ENCODE measurements at regions not wholly inside any gene's neighbourhood (a gene's known extent, or its start where the extent isn't known, plus 50 kb on each side); places are given as distances from the start of the nearest gene placed in this dataset.

DNA sequence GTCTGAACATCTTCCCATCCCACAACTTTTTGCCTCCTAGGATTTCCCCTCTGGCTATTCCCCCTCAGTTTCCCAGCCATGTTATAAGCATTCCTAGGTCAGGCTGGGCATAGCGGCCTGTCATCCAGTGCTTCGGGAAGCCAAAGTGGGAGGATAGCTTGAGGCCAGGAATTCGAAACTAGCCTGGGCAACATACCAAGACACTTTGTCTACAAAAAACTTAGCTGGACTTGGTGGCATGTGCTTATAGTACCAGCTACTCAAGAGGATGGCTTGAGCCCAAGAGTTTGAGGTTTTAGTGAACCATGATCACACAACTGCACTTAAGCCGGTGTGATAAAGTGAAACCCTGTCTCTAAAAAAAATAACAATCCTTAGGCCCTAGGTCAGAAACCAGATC, 447.4 kb downstream of the KIF16B start:
- Mint-ChIP-seq H3K36me3 (no peaks in the 10 kb centered on the region), H3K27ac (no peak overlapping the region), H3K9me3 (peaks cover 0 to 10% (median 4%) of the 10 kb centered on the region in 7 donors), H3K27me3 (no peaks in the 10 kb centered on the region), H3K4me3 (no peak overlapping the region), H3K4me1 (no peaks in the 10 kb centered on the region)
- Histone ChIP-seq H3K4me1 (ENCODE audit: control insufficient read depth, insufficient read depth, low read length, poor library complexity, severe bottlenecking) (no peaks in the 10 kb centered on the region), H3K27me3 (ENCODE audit: control insufficient read depth, insufficient read depth, low read length) (no peaks in the 10 kb centered on the region), H3K36me3 (ENCODE audit: control insufficient read depth, insufficient read depth, low read length) (no peaks in the 10 kb centered on the region), H3K9me3 (ENCODE audit: control insufficient read depth in 2 of 2, low read length in 2 of 2) (no peaks in the 10 kb centered on the region), H3K27ac (ENCODE audit: insufficient read depth, low read length, poor library complexity, severe bottlenecking) (no peak overlapping the region), H3K4me3 (ENCODE audit: low read depth, low read length) (no peak overlapping the region)
- DNase-seq (no peak), ATAC-seq (ENCODE audit: low read depth in 2 of 2) (no peak)

DNA sequence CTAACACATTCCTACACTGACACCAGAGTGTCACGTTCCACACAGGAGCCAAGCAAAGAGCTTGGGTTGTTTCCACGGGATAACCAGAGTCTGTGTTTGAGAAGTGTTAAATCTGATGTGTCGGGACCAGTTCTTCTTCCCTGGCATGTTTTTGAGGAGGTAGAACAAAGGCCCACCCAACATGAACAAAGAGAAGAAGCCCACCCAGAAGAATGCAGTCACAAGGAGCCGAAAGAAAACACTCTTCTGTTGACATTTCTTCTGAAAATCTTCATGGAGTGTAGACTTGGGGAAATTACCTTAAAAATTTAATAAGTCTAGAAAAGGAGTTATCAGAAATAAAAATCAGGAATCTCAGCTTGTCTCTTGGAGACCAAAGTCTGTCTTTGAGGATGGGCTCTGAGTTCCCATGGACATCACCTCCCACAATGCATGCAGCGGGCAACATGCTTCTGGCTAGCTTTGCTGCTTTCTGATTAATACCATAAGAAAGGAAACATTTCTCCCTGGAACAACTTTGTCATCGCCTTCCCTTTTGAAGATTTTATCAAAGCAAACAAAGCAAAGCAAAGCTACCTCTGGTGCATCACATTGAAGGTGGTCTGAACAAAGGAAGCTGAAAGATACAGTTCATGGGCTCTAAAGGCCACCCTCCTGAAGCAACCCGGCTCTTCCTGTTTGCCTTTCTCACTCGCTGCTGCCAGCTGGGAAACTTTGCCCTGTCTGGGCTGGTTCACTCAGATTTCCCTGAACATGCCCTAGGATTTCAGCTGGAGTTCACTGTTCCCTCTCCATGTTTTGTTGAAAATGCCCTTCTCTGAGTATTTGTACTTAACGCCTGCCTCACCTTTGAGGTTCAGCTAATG, 448.1 kb downstream of the KIF16B start:
- H3K9me3 Mint-ChIP-seq: peaks cover 0 to 10% (median 2%) of the 10 kb centered on the region in 7 donors
- no peaks in the 10 kb centered on the region for H3K9me3 ChIP-seq (ENCODE audit: control insufficient read depth in 2 of 2, low read length in 2 of 2)
- no peaks in the 10 kb centered on the region for H3K36me3 Mint-ChIP-seq
- no peaks in the 10 kb centered on the region for H3K27me3 Mint-ChIP-seq
- no peak overlapping the region for H3K4me3 Mint-ChIP-seq
- DNase-seq (no peak), ATAC-seq (ENCODE audit: low read depth in 2 of 2) (no peak)
- no peak overlapping the region for H3K27ac Mint-ChIP-seq
- H3K4me1 ChIP-seq (ENCODE audit: control insufficient read depth, insufficient read depth, low read length, poor library complexity, severe bottlenecking): no peaks in the 10 kb centered on the region
- H3K27me3 ChIP-seq (ENCODE audit: control insufficient read depth, insufficient read depth, low read length): no peaks in the 10 kb centered on the region
- no peaks in the 10 kb centered on the region for H3K36me3 ChIP-seq (ENCODE audit: control insufficient read depth, insufficient read depth, low read length)
- no peaks in the 10 kb centered on the region for H3K4me1 Mint-ChIP-seq
- H3K4me3 ChIP-seq (ENCODE audit: low read depth, low read length): no peak overlapping the region
- no peak overlapping the region for H3K27ac ChIP-seq (ENCODE audit: insufficient read depth, low read length, poor library complexity, severe bottlenecking)

DNA sequence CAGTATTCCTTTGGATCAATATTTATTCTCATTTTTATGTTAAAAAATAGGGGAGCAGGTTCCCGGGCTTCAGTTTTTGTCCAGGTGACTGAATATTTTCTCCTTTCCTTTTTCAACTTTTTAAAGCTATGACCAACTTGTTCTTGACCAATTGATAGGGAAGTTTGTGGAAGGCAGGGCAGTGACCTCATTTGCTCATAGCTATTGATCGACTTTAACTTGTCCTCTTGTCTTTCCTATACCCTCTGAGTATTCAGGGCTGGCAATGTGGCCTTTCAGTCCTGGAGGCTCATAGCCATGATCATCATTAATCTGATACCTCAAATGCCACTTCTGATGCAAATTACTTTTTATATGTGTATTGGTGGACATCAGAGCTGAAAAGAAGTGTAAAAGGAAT, 448.8 kb downstream of the KIF16B start:
- Histone ChIP-seq H3K4me1 (ENCODE audit: control insufficient read depth, insufficient read depth, low read length, poor library complexity, severe bottlenecking) (no peaks in the 10 kb centered on the region), H3K27me3 (ENCODE audit: control insufficient read depth, insufficient read depth, low read length) (no peaks in the 10 kb centered on the region), H3K4me3 (ENCODE audit: low read depth, low read length) (no peak overlapping the region), H3K36me3 (ENCODE audit: control insufficient read depth, insufficient read depth, low read length) (no peaks in the 10 kb centered on the region), H3K9me3 (ENCODE audit: control insufficient read depth in 2 of 2, low read length in 2 of 2) (no peaks in the 10 kb centered on the region), H3K27ac (ENCODE audit: insufficient read depth, low read length, poor library complexity, severe bottlenecking) (no peak overlapping the region)
- peaks cover 0 to 10% (median 2%) of the 10 kb centered on the region in 7 donors for H3K9me3 Mint-ChIP-seq
- no peak overlapping the region for H3K27ac Mint-ChIP-seq
- DNase-seq: no peak
- H3K36me3 Mint-ChIP-seq: no peaks in the 10 kb centered on the region
- no peaks in the 10 kb centered on the region for H3K27me3 Mint-ChIP-seq
- H3K4me1 Mint-ChIP-seq: no peaks in the 10 kb centered on the region
- ATAC-seq (ENCODE audit: low read depth in 2 of 2): no peak
- no peak overlapping the region for H3K4me3 Mint-ChIP-seq

DNA sequence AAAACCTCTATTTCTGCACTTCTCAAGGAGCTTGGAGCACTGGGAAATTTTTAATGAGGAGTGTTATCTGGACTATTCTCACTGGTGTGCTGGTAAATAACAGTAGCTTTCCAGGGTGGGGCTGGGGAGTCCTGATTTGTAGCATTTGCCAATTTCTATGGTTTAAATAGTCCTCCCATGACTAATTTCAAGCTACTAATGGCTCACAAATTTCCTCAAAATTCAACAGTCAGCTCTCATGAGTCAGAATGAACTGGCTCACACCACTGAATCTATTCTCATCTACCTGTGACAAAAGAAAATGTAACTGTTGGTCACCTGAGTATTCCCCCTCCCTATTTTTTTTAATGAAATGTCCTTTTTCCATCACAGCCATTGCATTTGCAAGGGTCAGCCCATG, 449.6 kb downstream of the KIF16B start:
- H3K36me3 Mint-ChIP-seq: no peaks in the 10 kb centered on the region
- peaks cover 0 to 9% (median 3%) of the 10 kb centered on the region in 7 donors for H3K9me3 Mint-ChIP-seq
- DNase-seq: no peak
- H3K4me3 Mint-ChIP-seq: no peak overlapping the region
- no peaks in the 10 kb centered on the region for H3K4me1 Mint-ChIP-seq
- H3K4me3 ChIP-seq (ENCODE audit: low read depth, low read length): no peak overlapping the region
- no peaks in the 10 kb centered on the region for H3K9me3 ChIP-seq (ENCODE audit: control insufficient read depth in 2 of 2, low read length in 2 of 2)
- ATAC-seq (ENCODE audit: low read depth in 2 of 2): no peak
- H3K27me3 Mint-ChIP-seq: no peaks in the 10 kb centered on the region
- no peaks in the 10 kb centered on the region for H3K36me3 ChIP-seq (ENCODE audit: control insufficient read depth, insufficient read depth, low read length)
- no peaks in the 10 kb centered on the region for H3K4me1 ChIP-seq (ENCODE audit: control insufficient read depth, insufficient read depth, low read length, poor library complexity, severe bottlenecking)
- no peak overlapping the region for H3K27ac ChIP-seq (ENCODE audit: insufficient read depth, low read length, poor library complexity, severe bottlenecking)
- H3K27ac Mint-ChIP-seq: no peak overlapping the region
- no peaks in the 10 kb centered on the region for H3K27me3 ChIP-seq (ENCODE audit: control insufficient read depth, insufficient read depth, low read length)

DNA sequence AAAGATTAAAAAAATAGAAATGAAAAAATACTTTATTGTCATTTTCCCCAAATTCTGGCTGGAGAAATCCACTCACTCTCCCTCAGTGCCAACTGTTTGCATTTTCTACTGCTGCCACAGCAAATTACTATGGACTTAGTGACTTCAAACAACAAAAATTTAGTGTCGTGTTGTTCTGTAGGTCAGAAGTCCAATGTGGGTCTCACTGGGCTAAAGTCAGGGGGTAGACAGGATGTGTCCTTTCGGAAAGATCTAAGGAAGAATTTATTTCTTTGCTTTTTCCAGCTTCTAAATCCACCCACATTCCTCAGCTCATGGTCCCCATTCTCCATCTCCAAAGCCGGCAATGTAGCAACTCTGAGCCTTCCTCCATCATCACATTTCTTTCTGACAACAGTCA, 453.3 kb downstream of the KIF16B start:
- DNase-seq (no peak), ATAC-seq (ENCODE audit: low read depth in 2 of 2) (no peak)
- Mint-ChIP-seq H3K4me1 (no peaks in the 10 kb centered on the region), H3K27ac (no peak overlapping the region), H3K36me3 (no peaks in the 10 kb centered on the region), H3K27me3 (no peaks in the 10 kb centered on the region), H3K4me3 (no peak overlapping the region), H3K9me3 (peaks cover 0 to 6% (median 2%) of the 10 kb centered on the region in 7 donors)
- H3K36me3 ChIP-seq (ENCODE audit: control insufficient read depth, insufficient read depth, low read length): no peaks in the 10 kb centered on the region
- H3K9me3 ChIP-seq (ENCODE audit: control insufficient read depth in 2 of 2, low read length in 2 of 2): no peaks in the 10 kb centered on the region
- H3K4me3 ChIP-seq (ENCODE audit: low read depth, low read length): no peak overlapping the region
- H3K27me3 ChIP-seq (ENCODE audit: control insufficient read depth, insufficient read depth, low read length): no peaks in the 10 kb centered on the region
- no peak overlapping the region for H3K27ac ChIP-seq (ENCODE audit: insufficient read depth, low read length, poor library complexity, severe bottlenecking)
- H3K4me1 ChIP-seq (ENCODE audit: control insufficient read depth, insufficient read depth, low read length, poor library complexity, severe bottlenecking): no peaks in the 10 kb centered on the region

DNA sequence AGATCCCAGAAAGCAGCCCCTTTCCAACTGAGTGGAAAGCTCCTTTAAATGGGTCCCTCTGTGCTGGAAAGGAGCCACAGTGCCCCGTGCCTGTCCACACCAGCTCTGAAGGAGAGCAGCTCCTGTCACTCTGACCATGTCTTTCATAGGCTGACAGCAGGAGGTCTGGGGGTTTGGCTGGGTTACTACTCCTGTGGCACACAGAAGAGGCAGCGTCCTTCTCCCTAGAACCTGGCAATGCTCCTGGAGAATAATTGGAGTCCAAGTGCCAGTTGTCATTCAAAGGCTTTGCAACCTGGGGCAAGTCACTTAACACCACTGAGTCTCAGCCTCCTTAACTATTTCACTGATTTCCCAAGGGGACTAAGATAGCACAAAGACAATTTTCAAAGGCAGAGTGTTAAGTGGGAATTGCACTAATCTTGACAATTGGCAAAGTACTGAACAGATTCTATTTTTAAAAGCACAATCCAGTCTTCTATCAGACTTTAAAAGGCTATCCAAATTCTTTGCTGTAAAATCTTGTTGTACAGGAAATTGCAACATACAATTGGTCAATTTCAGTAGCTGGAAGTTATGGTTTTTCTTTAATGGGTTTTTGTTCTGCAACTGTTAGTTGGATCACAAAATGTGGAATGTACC, 457.2 kb downstream of the KIF16B start:
- Mint-ChIP-seq H3K9me3 (peaks cover 0 to 11% (median 2%) of the 10 kb centered on the region in 7 donors), H3K27ac (no peak overlapping the region), H3K4me3 (no peak overlapping the region), H3K4me1 (no peaks in the 10 kb centered on the region), H3K27me3 (no peaks in the 10 kb centered on the region), H3K36me3 (no peaks in the 10 kb centered on the region)
- Histone ChIP-seq H3K4me1 (ENCODE audit: control insufficient read depth, insufficient read depth, low read length, poor library complexity, severe bottlenecking) (no peaks in the 10 kb centered on the region), H3K9me3 (ENCODE audit: control insufficient read depth in 2 of 2, low read length in 2 of 2) (no peaks in the 10 kb centered on the region), H3K27ac (ENCODE audit: insufficient read depth, low read length, poor library complexity, severe bottlenecking) (no peak overlapping the region), H3K27me3 (ENCODE audit: control insufficient read depth, insufficient read depth, low read length) (no peaks in the 10 kb centered on the region), H3K4me3 (ENCODE audit: low read depth, low read length) (no peak overlapping the region), H3K36me3 (ENCODE audit: control insufficient read depth, insufficient read depth, low read length) (no peaks in the 10 kb centered on the region)
- ATAC-seq (ENCODE audit: low read depth in 2 of 2) (no peak), DNase-seq (no peak)

DNA sequence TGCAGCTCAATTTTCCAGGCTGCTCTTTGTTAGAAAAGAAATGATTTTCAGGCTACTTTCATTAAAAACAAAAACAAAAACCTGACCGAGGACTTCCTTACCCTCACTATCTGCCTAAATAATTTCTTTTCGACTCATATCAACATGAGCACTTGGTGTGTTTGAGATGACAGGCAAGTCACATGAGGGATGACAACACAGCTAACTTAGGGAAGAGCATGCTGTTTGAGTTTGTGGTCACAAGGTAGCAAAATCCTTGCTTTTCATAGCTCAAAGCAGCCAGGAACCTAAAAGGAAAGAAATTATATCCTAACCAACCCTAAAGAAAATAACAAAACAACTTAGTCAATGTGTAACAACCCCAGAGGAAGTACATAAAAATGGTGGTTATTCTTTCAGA, 459.5 kb downstream of the KIF16B start:
- no peak for ATAC-seq (ENCODE audit: low read depth in 2 of 2)

More for the DNA sequence above, 459.5 kb downstream of the KIF16B start:
- H3K27me3 ChIP-seq (ENCODE audit: control insufficient read depth, insufficient read depth, low read length): no peaks in the 10 kb centered on the region
- H3K4me3 Mint-ChIP-seq: no peak overlapping the region
- no peaks in the 10 kb centered on the region for H3K36me3 ChIP-seq (ENCODE audit: control insufficient read depth, insufficient read depth, low read length)
- DNase-seq: no peak
- H3K27ac ChIP-seq (ENCODE audit: insufficient read depth, low read length, poor library complexity, severe bottlenecking): no peak overlapping the region
- H3K27me3 Mint-ChIP-seq: no peaks in the 10 kb centered on the region
- peaks cover 0 to 11% (median 4%) of the 10 kb centered on the region in 7 donors for H3K9me3 Mint-ChIP-seq
- no peaks in the 10 kb centered on the region for H3K36me3 Mint-ChIP-seq
- no peaks in the 10 kb centered on the region for H3K9me3 ChIP-seq (ENCODE audit: control insufficient read depth in 2 of 2, low read length in 2 of 2)
- H3K4me1 Mint-ChIP-seq: no peaks in the 10 kb centered on the region
- H3K4me3 ChIP-seq (ENCODE audit: low read depth, low read length): no peak overlapping the region
- no peak overlapping the region for H3K27ac Mint-ChIP-seq
- H3K4me1 ChIP-seq (ENCODE audit: control insufficient read depth, insufficient read depth, low read length, poor library complexity, severe bottlenecking): no peaks in the 10 kb centered on the region
